Calu3 (cell line): ENCODE measurements at regions not wholly inside any gene's neighbourhood (a gene's known extent, or its start where the extent isn't known, plus 50 kb on each side); places are given as distances from the start of the nearest gene placed in this dataset.

Experiments used
- BruUV-seq: library from RNA; stranded (reverse); fragments of 400-500 nt; replicated peaks from 2 replicates; lab custom pipeline; 2021; lab: Mats Ljungman, UMichigan
- CTCF ChIA-PET: fragments of 300-600 bp; sonication (Branson Sonifier 250); formaldehyde crosslinking; loops from one replicate; lab custom pipeline; 2022; ENCODE audit warnings: antibody characterized with exemption; lab: Charles Lee
- DNase-seq: peaks from one replicate; pipeline ENCODE4 v3.0.0; 2022
- H3K27ac Mint-ChIP-seq: one replicate; pipeline ENCODE4 v1.8.0; 2022; ENCODE audit warnings: mixed read lengths; ENCODE audit not compliant: unreplicated experiment
- H3K27me3 Mint-ChIP-seq: one replicate; pipeline ENCODE4 v1.8.0; 2022; ENCODE audit warnings: mixed read lengths; ENCODE audit not compliant: unreplicated experiment
- H3K36me3 Mint-ChIP-seq: one replicate; pipeline ENCODE4 v1.8.0; 2022; ENCODE audit warnings: mild to moderate bottlenecking, moderate library complexity, mixed read lengths; ENCODE audit not compliant: insufficient read depth, unreplicated experiment
- H3K4me1 Mint-ChIP-seq: one replicate; pipeline ENCODE4 v1.8.0; 2022; ENCODE audit warnings: mild to moderate bottlenecking, low read depth, mixed read lengths; ENCODE audit not compliant: unreplicated experiment
- H3K4me3 Mint-ChIP-seq: one replicate; pipeline ENCODE4 v1.8.0; 2022; ENCODE audit warnings: mild to moderate bottlenecking, low read depth, moderate library complexity, mixed read lengths; ENCODE audit not compliant: unreplicated experiment
- H3K9me3 Mint-ChIP-seq: one replicate; pipeline ENCODE4 v1.8.0; 2022; ENCODE audit warnings: low read depth, mixed read lengths; ENCODE audit not compliant: unreplicated experiment
- CTCF ChIP-seq: fragments of 200-600 bp; IDR thresholded peaks from one replicate; pipeline ENCODE4 v1.8.0; 2022; ENCODE audit warnings: antibody characterized with exemption; ENCODE audit not compliant: unreplicated experiment
- intact Hi-C: fragments of 100-400 bp; cut with micrococcal nuclease; formaldehyde crosslinking; loops from one replicate; pipeline ENCODE4 v1.10.0; 2022; ENCODE audit not compliant: unreplicated experiment

- BruUV-seq: no TSS peak
- no peaks in the 10 kb centered on the region for H3K4me1 Mint-ChIP-seq
- H3K27me3 Mint-ChIP-seq: no peaks in the 10 kb centered on the region
- no peak for TF ChIP-seq CTCF
- CTCF ChIA-PET: interaction anchor here (0.6 kb wide), 1 partner anchor 88 kb away, joined by 3 read pairs; no protein-coding TSS in a partner anchor
- no peaks in the 10 kb centered on the region for H3K9me3 Mint-ChIP-seq
- no peaks in the 10 kb centered on the region for H3K36me3 Mint-ChIP-seq
- DNase-seq: no peak
- no peak overlapping the region for H3K4me3 Mint-ChIP-seq
- H3K27ac Mint-ChIP-seq: no peak overlapping the region
- intact Hi-C loops: no loop called here
These were observed 277.2 kb downstream of the SHQ1 start for GRCh38 chr3:72571052-72571451.

- no peak overlapping the region for H3K4me3 Mint-ChIP-seq
- no peak for TF ChIP-seq CTCF
- intact Hi-C loops: no loop called here
- CTCF ChIA-PET: interaction anchor here (0.7 kb wide), 1 partner anchor 36 kb away, joined by 3 read pairs; no protein-coding TSS in a partner anchor
- no peaks in the 10 kb centered on the region for H3K4me1 Mint-ChIP-seq
- no TSS peak for BruUV-seq
- DNase-seq: no peak
- H3K27me3 Mint-ChIP-seq: no peaks in the 10 kb centered on the region
- no peaks in the 10 kb centered on the region for H3K9me3 Mint-ChIP-seq
- no peak overlapping the region for H3K27ac Mint-ChIP-seq
- H3K36me3 Mint-ChIP-seq: no peaks in the 10 kb centered on the region
These were observed 278.3 kb downstream of the SHQ1 start for GRCh38 chr3:72569754-72570440.

GRCh38 chr3:72568083-72568482, 280.2 kb downstream of the SHQ1 start:
- no peak for TF ChIP-seq CTCF
- no peaks in the 10 kb centered on the region for H3K27me3 Mint-ChIP-seq
- BruUV-seq: no TSS peak
- peaks cover 8% of the 10 kb centered on the region for H3K4me1 Mint-ChIP-seq
- intact Hi-C loops: no loop called here
- no peaks in the 10 kb centered on the region for H3K36me3 Mint-ChIP-seq
- no peaks in the 10 kb centered on the region for H3K9me3 Mint-ChIP-seq
- no peak overlapping the region for H3K4me3 Mint-ChIP-seq
- CTCF ChIA-PET: interaction anchor here (0.7 kb wide), 1 partner anchor 579 kb away, joined by 3 read pairs; no protein-coding TSS in a partner anchor
- DNase-seq: no peak
- H3K27ac Mint-ChIP-seq: no peak overlapping the region

GRCh38 chr3:72567474-72567873, 280.8 kb downstream of the SHQ1 start:
- Mint-ChIP-seq H3K4me1 (peaks cover 8% of the 10 kb centered on the region), H3K4me3 (no peak overlapping the region), H3K9me3 (no peaks in the 10 kb centered on the region), H3K27me3 (no peaks in the 10 kb centered on the region), H3K27ac (no peak overlapping the region), H3K36me3 (no peaks in the 10 kb centered on the region)
- no peak for DNase-seq
- intact Hi-C loops: no loop called here
- CTCF ChIA-PET: interaction anchor here (0.5 kb wide), 1 partner anchor 605 kb away, joined by 3 read pairs; no protein-coding TSS in a partner anchor
- TF ChIP-seq CTCF: no peak
- BruUV-seq: no TSS peak
